GM19035 (cell line): ENCODE measurements at regions not wholly inside any gene's neighbourhood (a gene's known extent, or its start where the extent isn't known, plus 50 kb on each side); places are given as distances from the start of the nearest gene placed in this dataset.

Source experiments
- ATAC-seq: cut with Tn5 transposase; IDR thresholded peaks from one replicate; pipeline ENCODE4 v1.9.1; 2021; ENCODE audit not compliant: unreplicated experiment

DNA sequence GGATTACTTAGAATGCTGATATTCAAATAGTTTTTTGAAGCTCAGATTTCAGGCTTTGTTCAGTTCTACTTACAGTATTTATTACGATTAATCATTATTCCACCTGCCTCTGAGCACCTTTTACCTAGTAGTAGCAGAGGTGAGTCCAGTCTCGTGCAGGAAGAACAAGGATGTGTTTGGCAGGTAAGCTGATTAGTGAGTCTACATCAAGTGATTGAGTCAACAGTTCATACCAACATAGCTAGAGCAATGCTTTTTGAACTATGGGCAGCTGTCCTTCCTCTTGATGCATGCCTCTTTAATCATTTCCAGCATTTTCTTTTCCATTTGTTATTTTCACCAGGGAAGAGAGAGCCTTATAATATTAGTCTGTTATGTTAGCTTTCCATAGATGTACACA lies 838.9 kb downstream of the USP25 start:
- no peak for ATAC-seq

DNA sequence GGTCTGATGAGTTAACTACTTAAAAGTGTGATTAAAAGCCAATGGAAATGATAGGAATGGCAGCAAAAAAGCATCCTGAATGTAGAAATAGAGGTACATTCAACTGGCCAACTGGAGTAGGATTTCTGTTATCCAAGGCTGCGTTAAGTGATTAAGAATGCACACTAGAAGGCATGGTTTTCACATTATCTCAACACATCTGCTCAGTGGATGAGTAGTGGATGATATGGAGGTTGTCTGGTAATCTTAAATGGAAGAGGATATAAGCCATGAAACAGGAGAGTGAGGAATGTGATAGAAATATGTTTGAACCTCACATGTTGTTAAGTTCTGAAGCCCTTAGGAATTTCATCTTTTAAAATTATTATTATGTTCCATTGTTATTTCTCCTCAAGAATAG lies 839.9 kb downstream of the USP25 start:
- ATAC-seq, result no peak

DNA sequence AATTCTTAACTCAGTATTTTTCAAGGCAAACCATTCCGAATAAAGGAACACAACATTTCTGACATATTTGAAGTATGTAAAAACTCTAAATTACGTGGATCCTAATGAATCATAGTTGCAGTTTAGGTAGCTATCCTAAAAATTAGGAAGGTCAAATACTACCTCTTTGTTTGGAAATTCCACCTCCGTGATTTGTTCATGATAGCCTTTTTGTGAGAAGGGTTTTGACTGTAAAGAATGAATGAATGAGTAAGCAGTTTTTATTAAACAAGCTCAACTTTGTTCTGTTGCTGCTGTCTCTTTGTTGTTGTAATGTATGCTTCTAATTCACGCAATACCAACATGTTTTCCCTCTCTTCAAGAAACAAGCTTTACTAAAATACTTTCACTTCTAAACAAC lies 840.4 kb downstream of the USP25 start:
- no peak for ATAC-seq

DNA sequence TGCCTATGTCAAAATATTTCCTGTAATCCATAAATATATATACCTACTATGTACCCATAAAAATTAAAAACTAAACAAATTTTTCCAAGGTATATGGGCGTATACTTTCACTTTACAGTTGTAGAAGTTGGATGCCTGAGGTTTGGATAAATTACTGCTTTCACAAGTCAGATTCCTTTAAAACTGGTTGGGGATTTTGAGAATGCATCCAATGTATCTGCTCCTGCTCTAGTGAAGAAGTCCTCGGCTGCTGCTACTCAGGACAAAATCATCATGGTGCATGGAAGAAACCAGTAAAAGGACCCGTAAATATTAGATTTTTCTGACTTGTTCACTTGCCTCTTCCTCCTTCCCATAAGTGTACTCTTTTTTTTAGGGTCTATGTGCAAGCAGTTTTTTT lies 841.1 kb downstream of the USP25 start:
- no peak for ATAC-seq

DNA sequence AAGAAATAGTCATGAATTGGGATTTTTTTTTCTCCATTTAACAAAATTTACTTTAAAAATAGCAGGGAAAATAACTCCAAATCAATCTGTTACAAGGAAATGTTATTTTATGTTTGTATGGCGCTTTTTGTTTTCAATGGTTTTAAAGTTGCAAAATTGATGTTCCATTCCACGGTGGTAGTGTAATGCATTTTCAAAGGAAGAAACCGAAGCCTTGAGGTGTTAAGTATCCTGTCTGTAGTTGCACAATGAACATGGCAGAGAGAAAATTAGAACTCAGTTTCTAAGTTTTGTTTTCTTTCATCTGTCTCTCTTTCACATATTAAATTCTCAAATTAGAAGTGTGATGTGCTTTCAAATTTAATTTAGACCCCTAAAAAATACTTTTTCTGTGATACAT lies 841.8 kb downstream of the USP25 start:
- no peak for ATAC-seq

DNA sequence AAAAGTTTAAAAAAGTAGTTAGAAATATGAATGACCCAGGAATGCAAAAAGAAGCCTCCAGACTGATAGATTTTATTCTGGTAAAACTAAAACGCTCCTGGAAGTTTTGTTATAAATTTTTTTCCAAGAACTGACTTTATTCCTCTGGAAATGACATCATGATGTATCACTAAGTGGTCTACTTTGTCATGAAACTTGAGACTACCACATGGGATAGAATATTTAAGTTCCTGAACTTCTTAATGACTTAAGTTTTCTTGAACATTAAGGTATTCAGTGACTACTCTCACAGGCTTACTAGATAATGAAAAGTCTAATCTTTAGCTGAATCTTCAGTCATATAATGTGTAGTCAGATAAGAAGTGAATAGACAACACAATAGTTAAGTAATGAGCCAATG lies 842.2 kb downstream of the USP25 start:
- ATAC-seq, result no peak

DNA sequence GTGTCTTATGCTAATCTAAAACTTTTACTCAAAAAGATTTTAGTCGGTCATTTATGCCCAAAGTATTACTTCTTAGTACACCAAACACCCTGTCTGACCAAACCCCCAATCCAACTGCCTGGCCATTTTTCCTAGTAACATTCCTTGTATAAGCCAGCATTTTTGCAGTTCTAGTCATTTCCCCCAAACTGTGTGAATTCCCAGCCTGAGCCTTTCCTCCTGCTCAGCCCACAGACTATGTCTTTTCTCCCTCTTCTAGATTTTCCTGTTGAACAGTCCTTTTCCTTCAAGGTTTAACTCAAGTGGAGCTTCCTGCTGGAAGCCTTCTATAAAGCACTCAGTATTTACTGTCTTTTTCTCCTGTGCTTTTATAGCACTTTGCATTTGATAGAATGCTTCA lies 843.8 kb downstream of the USP25 start:
- ATAC-seq, result no peak

DNA sequence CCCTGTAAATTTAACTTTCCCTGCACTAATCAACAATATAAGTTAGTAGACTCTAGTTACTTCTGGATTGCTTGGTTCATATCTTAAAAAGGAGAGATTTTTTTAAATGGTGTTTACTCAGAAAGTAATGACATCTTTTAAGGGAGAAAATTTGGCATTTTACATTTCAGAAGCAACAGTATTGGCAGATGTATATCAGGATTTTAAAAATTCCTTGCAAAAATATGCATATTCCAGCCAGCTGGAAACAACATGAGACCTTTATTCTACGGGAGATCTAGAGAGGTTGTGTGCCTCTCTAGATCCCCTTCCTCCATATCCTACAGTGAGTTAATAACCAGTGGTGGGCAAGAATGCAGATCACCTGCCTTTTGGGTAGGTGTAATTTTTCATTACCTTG lies 848.2 kb downstream of the USP25 start:
- no peak for ATAC-seq

DNA sequence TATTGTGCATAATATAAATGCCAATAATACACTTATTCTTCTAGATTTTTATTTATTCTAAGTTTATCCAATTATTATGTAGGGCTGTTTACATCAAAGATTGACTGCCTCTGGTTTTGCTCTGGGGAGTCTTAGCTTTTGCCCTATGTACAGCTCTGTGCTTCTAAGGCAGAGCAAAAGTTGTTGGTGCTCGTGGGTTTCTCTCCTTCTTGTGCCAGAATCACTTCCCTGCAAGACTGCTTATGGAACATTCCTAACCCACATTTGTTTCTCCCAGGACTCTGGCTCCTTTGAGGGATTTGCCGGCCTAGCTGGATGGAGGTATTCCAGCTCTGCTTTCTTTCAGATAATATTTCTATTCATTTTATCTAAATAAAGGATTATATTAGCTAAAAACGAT lies 849.1 kb downstream of the USP25 start:
- no peak for ATAC-seq

DNA sequence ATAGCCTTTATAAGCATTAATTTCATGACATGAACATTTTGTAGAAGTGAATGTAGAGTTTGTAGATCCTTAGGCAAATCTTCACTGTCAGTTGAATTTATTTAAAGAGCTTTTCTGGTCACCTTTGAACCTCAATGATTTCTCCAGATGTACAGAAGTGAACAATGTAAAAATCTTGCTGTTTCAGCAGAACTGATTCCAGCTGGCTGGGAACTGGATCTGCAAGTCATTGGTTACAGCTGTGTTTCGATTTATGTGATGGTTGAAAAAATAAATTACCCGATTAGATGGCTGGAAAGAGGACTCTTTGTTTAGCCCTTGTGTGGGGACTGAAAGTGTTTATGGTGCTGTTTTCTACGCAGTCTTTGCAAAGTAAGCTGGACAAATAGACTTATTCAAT lies 849.8 kb downstream of the USP25 start:
- no peak for ATAC-seq

DNA sequence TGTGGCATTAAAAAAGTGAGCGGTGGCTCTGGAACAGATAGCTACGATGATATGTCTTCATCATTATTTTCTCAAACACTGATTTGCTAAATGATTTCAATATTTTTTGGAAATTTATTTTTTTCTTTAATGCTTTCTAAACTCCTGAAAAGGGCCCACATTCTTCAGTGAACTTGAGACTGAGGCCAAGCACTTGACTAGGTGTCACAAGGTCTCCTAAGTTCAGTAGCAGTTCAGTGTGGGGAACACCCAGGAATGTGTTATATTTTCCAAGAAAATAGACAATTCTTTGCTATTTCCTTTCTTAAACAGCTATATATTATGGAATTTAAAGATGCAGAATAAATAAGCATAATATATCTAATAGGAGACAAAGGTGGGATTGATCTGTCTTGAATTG lies 850.9 kb downstream of the USP25 start:
- no peak for ATAC-seq

DNA sequence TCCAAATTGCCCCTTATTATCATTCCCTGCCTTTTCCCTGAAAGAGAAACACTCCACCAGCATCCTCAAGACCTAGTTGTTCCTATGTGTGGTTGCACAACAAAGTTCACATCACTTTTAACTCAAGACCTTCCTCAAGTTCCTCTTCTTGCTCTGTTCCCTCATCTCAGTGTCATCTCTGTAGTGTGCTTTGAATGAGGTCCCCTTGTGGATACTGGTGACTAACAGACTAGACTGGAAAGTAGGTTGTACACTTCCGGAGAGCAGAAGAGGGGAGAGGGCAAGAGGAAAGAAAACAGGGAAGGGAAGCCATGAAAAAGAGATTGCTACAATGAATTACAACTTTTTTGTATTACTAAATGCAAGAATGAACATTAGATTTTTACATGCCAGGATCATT lies 853.8 kb downstream of the USP25 start:
- no peak for ATAC-seq

DNA sequence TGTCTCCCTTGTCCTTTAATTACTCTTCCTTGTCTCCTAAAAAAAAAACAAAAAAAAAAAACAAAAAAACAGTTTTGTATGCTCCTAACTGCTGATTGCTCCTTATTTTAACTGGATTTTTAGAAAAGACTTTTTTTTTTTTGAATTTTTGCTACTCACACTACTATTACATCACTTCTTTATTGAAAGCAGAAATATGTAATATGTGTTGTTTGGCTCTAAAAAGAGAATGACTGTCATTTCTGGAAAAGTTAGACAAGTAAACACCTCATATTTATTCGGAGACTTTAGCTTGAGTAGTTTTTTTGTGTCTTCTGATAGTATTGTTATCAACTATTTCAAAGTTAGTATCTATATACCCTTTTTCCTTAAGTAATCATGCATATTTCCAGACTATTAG lies 855.0 kb downstream of the USP25 start:
- ATAC-seq, result no peak

DNA sequence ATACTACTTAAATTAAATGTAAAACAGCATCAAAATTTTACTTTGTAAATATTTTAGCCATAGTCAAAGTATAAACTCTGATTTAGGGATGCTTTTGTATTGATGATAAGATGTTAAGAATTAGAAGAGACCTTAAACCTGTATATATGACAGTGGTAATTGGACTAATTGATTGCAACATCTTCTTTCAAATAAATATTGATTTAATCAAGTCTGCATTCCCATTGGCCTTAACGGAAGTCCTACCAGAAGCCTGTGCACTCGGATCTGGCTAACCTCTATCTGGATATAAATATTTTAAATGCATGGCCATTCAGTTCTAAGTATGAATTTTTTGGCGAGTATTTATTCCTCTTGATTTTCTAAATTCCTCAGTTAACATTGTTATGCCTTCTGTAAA lies 856.1 kb downstream of the USP25 start:
- no peak for ATAC-seq

DNA sequence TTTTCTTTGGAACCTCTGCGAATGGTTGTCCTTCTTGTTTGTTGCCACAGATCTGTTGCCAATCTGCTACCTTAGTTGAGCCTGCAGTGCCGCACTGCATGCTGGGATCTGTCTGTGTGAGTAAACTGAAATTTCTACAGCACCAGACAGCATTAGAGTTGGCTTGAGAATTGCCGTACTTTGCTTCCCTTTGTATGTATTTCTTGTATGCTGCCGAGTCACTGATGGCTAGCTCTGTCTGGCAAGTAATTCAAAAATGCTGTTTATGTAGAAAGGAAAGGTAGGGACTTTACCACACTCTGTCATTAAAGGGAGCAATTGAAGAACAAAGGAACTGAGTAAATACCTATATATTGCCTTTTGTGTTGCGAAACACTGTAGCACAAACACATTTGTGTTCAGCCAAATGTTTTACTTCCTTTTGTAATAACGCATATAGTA lies 857.4 kb downstream of the USP25 start:
- ATAC-seq, result no peak

DNA sequence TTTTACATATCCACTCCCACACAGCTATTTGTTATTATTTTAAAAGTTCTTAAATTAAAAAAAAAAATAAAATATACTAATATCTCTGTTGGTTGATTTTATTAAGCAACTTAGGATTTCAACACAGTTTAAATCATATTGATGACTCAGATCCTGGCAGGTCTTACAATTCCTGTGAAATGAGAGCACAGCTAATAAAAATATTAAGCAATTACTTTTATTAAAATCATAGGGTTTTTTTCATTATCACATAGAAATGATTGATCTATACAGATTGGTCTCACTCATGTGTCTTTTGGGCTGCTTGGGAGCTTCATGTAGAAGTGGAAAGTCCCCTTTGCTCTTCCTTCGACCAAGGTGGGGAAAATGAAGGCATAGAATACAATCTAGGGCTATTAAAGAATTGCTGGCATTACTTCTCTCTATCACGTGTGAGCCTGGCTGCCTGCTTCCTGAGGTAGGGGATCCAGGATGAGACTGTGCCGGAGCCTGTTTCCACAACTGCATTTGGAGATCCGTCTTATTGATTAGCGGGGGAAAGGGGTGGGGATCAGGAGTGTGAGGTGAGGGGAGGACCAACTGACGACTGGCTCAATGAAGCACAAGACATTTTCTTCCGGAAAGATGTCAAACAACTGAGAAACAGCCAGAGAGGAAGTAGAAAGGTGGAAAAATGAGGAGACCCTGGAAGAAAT lies 858.0 kb downstream of the USP25 start:
- no peak for ATAC-seq

DNA sequence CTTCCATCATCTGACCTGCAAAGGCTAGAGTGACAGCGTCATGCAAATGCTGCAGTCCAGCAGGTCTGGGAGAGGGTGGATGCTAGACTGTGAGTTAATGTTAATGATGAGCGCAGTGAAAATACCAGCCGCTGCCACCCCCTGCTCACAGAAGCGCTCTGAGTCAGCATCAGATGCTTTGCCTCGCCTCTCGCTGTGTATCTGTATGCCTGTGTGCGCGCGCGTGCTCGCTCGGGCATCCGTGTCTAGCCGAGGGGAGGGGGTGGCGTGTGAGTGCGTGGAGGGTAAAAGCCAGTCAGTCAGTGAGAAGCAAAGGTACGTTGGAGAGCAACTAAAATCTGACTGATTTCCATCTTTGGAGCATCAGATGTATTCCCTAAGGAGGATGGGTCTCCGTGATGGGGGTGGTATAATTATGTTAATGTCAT lies 858.7 kb downstream of the USP25 start:
- no peak for ATAC-seq

DNA sequence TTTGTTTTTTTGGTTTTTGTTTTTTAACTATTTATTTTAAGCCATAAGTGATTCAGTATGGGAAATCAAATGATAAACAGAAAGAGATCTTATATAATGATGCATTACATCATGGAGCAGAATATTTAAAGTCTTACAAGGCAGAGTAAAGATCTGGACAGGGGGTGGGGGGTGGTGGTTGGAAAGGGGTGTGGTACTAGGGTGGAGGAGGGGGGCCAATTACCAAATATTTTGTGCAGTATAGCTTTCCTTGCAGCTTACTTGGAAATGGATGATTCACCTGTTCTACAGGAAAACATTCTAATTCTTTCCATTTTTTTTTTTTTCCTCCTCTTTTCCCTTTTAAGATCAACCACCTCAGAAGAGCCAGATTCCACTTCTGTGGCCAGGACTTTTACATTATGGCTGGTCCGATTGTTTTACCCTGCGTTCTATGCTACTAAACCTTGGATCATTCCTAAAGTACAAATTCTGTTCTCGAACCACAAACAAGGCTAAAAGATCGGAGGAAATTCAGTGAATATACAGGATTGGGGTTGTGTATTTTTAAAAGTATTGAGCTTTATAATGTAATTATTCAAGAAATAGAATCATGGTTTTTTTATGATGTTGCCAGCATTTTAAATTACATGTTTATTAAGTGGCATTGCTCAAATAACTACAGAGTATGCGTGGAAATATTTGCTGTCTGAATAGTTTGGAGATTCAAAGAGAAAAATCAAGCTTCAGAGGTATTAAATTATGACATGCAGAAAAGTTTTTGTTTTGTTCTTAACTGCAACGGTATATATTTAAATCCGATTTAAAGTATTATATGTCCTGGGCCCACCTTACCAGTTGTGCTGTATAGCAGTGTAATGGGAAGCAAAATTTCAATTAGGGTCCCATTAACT lies 859.5 kb downstream of the USP25 start:
- ATAC-seq, result no peak

DNA sequence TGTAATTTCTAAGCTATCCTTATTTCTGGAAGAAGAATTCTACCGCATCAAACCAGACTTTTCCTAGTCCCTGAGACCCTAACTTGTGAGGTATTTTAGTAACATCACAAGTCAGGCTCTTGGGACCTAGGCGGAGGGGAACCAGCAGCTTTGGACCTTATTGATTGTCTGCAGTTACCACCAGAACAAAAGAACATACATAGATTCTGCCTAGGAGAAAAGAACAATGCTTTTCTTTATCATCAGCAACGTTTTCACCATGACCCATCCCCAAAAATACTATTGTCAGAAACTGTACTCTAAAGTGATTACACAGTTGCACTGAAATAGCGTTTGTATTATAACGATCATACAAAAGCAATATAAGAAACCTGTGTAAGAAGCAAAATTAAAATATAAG lies 860.4 kb downstream of the USP25 start:
- ATAC-seq, result no peak

DNA sequence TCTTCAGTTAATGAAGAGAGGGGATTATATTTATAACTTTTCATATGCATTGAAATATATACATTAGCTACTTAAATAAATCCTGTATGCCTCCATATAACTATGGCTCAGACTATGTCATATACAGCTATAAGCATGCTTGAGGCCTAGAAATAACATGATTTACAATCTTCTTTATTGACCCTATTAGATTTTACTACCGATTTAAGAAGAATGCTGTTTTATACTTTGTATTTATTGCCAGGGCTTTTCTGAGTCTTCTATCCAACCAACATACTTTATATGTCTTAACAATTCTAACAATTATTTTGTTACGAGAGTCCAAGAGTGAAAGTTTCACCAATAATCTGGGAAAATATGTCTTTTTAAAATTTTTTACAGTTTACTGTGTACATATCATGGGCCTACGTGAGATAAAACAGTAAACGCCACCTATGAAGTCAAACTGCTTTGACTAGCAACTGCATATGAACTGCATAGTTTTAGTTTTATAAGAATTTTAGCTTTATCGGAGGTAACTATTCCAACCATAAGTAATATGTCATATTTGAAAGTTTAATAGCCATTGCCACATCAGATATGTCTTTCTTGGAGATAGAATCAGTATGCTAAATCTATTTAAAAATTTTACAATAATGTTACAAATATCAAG lies 861.0 kb downstream of the USP25 start:
- no peak for ATAC-seq

DNA sequence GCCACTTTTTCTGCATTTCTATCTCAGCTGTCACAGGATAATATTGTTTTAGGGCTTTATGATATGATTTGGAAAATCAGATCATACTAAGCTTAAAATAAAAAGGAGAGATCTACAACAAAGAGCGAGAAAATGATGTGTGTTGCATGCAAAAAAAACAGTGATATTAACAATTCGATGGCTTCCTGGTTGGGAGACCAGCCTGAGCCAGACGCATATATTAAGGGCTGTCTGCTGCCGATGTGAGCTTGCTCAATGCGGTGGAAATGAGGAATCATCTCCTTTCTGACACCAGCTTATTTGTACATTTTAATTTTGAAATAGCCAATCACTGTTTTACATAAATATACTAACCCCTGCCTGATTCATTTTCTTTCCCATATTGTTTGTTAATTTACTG lies 862.6 kb downstream of the USP25 start:
- no peak for ATAC-seq

DNA sequence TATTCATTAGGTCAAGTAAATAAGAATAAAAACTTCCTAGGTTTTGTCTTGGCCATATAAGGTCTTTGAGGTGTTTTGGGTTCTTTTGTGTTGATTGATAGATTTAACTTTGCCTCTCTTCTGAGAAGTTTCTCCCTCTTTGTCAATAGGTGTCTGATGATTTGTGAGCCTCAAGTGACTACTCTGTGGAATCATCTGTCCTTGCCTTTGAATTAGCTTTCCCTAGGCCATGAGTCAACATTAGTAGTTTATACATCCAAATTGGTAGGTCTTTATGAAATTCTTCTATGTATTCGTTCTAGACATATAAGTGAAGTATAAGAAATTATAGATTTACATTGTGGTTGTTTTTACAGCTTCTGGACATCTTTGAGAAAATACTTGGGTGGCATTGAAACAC lies 864.4 kb downstream of the USP25 start:
- no peak for ATAC-seq
